ENCODE measurements at regions not wholly inside any gene's neighbourhood (a gene's known extent, or its start where the extent isn't known, plus 50 kb on each side); places are given as distances from the start of the nearest gene placed in this dataset.
A peak's percentile ranks its signal among the peaks of the same experiment; 100 is the strongest.
"Not testable (repeated sequence)": the region's sequence is repeated elsewhere in the genome, so short reads cannot be mapped to it uniquely, and the experiment has no call there.

GRCh38 chr7:16933296-16934279 lies 51.8 kb upstream of the AGR3 start:
- peak in 1 of 2 experiments; percentile 17 for DNase-seq

- peak in 1 of 2 experiments; percentile 34 for DNase-seq
These were observed 53.0 kb upstream of the AGR3 start for GRCh38 chr7:16934722-16935340.

DNA sequence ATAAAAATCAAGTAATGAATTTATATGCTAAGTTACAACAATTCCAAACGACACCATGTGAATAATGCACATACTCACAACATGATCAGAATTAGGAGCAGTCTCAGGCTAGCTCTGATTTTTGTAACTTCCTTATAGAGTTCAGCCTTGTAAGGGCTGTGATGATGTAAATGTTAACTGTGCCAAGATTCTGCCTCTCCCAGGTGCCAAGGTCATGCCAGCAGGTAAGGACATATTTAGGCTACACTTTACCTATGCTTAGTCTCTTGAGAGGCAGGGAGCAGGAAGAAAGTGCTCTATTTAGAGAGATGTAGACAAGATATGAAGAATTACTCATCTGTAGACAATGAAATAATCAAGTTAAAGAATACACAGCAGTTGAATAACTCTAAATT lies 53.6 kb upstream of the AGR3 start:
- no peak for DNase-seq

- no peak for DNase-seq
These were observed 55.0 kb upstream of the AGR3 start for GRCh38 chr7:16936626-16937422.

GRCh38 chr7:16939161-16939560 lies 57.4 kb upstream of the AGR3 start:
- no peak for DNase-seq

DNA sequence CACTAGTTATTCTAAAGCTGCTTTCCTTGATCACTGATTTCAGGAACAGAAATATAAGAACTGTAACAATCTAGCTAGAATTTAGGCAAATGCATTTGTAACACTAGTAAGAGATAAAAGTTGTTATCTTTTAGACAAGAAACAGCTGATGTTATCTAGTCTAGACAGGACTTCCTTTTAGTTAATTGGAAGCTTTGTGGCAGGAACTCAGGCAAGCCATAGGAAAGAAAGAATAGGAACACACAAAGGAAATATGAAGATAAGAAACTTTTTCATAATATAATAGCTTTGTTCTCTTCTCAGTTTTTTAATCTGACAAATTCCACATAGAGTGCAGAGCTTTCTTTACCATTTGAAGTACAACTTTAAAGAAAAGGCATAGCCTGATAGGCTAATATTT lies 59.0 kb upstream of the AGR3 start:
- DNase-seq = no peak

DNA sequence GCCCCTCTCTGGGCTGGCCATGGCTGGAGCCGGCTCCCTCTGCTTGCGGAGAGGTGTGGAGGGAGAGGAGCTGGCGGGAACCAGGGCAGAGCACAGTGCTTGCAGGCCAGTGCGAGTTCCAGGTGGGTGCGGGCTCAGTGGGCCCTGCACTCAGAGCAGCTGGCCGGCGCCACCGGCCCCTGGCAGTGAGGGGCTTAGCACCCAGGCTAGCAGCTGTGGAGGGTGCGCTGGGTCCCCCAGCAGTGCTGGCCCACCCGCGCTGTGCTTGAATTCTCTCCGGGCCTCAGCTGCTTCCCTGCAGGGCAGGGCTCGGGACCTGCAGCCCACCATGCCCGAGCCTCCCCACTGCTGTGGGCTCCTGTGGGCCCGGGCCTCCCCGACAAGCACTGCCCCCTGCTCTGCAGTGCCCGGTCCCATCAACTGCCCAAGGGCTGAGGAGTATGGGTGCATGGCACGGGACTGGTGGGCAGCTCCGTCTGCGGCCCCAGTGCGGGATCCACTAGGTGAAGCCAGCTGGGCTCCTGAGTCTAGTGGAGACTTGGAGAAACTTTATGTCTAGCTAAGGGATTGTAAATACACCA lies 61.2 kb upstream of the AGR3 start:
- DNase-seq = no peak

DNA sequence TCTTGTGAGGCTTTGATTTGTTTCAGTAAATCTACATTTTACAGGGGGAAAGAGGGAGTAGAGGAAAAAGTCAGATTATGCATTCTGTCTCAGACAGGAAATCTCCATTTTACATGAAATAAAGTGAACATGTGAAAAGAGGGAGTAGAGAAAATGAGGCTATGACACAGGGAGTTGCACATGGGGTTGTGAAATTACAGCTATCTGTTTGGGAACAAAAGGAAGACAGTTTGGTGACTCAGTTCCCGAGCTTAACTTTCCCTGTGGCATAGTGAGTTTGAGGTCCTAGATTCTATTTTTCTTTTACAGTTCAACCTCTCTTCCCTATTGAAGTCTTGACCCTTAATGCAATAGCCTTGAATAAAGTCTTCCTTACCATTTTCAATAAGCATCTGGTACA lies 63.2 kb upstream of the AGR3 start:
- DNase-seq = no peak

DNA sequence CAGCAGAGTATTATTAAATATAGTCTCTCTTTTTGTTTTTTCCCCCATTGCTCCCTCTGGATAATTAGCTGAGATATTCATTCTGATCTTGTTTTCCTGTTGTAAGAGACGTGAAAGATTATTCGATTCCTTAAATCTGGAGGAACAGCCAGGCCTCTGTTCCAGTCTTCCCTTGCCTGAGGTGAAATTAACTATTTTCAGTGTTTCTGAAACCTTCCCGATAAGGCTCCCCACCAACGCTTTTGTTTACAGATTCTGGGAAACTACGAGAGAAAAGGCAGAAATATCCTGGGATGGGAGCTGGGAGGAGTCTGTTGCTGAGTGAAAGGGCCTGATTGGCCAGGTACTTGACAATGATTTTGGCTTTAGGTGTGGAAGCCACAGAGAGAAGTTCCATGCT lies 63.6 kb upstream of the AGR3 start:
- DNase-seq = no peak

DNA sequence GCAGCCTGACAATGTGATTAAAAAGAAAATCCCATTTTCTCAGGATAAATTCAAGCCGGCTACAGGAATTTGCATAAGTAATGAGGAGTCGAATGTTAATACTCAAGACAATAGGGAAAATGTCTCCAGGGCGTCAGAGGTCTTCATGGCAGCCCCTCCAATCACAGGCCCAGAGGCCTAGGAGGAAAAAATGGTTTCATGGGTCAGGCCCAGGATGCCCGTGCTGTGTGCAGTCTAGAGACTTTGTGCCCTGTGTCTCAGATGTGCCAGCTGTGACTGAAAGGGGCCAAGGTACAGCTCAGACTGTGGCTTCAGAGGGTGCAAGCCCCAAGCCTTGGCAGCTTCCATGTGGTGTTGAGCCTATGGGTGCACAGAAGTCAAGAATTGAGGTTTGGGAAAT lies 66.3 kb upstream of the AGR3 start:
- not testable (repeated sequence) for DNase-seq

DNA sequence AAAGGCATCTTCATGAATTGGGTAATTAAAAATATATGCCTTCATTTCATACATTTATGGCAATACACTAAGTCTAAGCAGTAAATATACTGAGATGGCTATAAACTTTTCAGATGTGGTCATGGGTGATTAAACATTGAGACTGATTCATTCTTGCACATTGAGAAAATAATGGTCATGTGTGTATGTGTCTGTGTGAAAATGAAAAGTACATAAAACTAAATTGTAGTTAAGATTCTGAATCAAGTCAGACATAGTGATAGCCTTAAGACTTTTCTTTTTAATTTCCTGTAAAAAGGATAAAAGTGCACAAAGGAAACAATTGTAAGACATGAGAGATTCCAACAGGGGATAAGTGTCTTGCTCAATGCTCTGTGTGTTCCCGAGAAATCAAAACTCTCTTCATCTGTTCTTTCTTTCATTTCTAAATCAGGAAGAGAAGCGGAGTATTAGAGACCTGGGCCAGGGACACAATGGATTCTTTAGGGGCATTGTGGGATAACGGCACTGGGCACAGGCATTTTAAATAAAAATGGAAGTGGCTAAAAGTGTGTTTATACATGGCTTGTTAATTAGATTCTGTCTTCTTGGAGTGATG lies 69.8 kb upstream of the AGR3 start:
- DNase-seq = no peak

GRCh38 chr7:16954321-16954720 lies 72.5 kb upstream of the AGR3 start:
- DNase-seq = no peak

- DNase-seq = no peak
These were observed 76.9 kb upstream of the AGR3 start for GRCh38 chr7:16958724-16959123.

GRCh38 chr7:16960337-16960965 lies 78.7 kb upstream of the AGR3 start:
- DNase-seq = no peak

GRCh38 chr7:16961641-16962040 lies 79.9 kb upstream of the AGR3 start:
- DNase-seq = no peak

DNA sequence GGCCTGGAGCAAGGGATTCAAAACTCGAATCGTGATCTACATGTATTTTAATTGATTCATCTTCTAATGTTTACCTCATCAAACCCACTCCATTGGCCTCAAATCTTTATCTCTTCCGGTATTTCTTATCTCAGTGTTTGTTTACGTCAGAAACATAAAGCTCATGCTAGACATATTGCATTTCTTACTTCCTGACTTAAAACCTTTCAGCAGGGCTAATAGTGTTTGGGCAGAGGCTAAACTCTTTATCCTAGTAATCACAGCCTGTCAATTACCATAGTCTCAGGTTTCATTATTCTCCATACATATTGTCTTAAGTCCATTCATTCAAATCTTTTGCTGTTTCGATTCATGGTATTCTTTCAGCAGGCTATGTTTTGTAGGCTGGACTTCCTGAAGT lies 81.3 kb upstream of the AGR3 start:
- no peak for DNase-seq

DNA sequence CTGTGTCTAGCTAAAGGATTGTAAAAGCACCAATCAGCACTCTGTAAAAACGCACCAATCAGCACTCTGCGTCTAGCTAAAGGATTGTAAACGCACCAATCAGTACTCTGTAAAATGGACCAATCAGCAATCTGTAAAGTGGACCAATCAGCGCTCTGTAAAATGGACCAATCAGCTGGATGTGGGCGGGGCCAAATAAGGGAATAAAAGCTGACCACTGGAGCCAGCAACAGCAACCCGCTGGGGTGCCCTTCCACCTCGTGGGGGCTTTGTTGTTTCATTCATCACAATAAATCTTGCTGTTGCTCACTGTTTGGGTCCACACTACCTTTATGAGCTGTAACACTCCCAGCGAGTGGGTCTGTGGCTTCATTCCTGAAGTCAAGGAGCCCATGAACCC lies 83.9 kb upstream of the AGR3 start:
- not testable (repeated sequence) for DNase-seq

DNA sequence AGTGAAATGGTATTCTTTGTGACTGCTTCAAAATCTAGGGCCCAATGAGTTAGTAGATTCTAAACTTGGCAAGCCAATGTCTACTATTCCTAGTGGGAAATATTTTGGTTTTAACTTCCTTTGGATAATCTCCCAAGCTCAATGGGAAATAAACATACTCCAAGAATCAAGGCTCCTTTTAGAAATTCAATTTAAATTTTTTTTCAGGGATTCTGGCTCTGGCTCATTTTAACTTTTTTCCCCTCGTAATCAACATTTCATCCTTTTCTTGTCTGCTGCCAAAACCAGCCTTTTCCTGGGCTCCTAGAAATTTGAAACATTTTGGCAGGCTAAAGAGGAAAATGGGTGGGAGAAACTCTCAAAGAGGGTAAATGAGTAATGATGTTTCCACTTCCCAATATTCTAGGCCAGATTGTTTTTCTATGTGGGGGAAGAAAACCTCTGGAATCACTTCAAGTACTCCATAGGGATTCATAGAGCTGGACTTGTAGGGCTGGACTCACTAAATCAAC lies 85.6 kb upstream of the AGR3 start:
- DNase-seq = no peak

DNA sequence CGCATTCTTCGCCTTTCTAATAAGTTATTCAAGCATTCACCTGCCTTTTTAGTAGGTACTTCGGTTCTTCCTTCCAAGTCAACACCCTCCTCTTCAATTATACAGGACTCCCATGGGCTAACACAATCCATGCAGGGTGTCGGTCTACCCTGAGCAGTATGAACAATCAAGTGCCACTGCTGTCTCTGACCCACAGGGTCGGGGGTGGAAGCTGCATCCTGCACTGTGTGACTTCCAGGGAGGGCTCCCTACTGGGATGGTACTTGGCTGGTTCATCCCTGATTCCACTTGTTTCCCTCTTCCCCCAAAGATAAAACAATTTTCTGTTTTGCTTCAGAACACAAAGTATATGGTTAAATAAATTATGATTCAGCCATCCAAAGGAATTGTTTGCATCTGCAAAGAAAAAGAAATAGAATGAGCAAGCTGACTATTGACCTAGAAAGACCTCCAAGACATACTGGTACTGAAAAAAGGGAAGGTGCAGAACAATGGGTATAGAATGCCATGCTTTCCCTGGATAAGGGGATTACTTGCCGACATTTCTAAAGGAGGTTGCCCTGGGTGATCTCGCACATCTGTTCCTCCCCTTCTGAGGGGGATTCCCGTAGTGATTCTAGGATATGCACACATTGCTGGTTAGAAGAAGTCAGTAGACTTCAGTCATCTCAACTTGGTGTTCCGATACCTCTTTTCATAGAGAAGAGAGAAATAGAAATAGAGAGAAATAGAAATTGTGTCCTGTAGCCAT lies 89.1 kb upstream of the AGR3 start:
- DNase-seq = no peak

DNA sequence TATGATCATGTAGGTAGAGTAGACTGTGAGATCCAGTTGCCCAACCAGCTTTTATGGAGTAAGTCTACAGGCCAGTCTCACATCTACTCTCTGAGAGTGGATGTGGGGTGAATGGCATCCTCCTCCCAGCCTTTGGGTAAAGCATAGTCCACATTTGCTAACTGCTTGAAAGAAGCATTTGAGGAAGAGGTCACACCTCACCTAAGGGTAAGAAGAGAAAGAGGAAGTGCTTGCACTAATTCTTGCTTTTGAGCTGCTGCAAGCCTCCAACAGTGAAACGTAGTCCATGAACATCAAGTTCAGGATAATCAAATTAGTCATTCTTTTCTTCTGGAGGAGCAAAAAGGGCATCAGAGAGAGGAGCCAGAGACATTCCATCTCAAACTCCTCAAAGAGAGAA lies 93.9 kb upstream of the AGR3 start:
- DNase-seq = no peak

Data from activated CD4-positive, alpha-beta T cell treated with anti-CD3 and anti-CD28 coated beads, Interleukin-2, amount 50 U/mL, for 48 hours (primary cell).